ENCODE measurements at regions not wholly inside any gene's neighbourhood (a gene's known extent, or its start where the extent isn't known, plus 50 kb on each side); places are given as distances from the start of the nearest gene placed in this dataset.
"Not testable (repeated sequence)": the region's sequence is repeated elsewhere in the genome, so short reads cannot be mapped to it uniquely, and the experiment has no call there.

DNA sequence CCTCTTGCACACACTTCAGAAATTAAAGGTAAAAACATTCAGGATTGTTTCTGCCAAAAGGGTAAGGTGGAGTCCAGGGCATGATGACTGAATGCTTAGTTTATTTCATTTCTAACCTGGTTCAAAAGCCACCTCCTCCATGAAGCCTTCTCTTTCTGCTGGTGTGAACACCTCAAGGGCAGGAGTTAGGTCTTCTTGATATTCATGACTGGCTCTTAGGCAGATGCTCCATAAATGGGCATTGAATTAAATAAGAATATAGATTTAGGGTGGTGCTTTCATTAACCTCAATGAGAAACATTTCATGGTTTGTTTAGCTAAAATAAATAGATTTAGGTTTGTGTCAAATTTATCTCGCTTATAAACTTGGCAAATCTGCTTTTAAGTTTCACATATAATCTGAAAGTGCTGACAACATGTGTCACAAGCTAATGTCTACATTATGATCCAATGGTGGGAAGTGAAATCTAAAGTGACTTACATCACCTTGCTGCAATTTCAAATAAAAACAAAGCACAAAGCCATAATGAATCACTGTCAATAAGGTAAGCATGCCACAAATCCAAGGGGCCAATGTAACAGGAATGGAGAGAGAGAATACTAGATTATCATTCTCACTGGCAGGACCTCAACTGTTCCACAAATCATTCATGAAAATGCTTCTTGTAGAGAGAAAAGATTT lies 72.7 kb upstream of the GRIP1 start:
- H3K36me3 Mint-ChIP-seq (ENCODE audit: low read depth): no peaks in the 10 kb centered on the region

DNA sequence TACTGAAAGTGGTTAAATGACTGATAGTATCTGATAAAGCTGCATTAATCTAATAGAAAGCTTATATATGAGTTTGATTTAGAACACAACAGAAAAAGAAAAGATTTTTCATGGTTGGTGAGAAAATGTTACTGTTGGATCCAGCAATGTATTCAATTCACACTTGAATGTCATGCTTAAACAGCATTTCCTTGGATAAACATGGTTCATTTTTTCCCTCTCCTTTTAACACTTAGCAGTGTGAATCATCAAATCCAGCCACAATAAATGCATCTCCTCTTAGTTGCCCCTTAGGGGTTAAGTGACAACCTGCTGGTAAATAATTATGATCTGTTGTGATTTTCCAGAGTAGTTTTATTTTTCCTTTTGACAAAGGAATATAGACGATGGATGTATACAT lies 74.9 kb upstream of the GRIP1 start:
- Mint-ChIP-seq H3K4me1 (ENCODE audit: low read depth) (no peaks in the 10 kb centered on the region), H3K9me3 (no peaks in the 10 kb centered on the region), H3K4me3 (ENCODE audit: low read depth) (no peak overlapping the region), H3K27me3 (ENCODE audit: low read depth) (peaks cover 19% of the 10 kb centered on the region), H3K36me3 (ENCODE audit: low read depth) (no peaks in the 10 kb centered on the region), H3K27ac (no peak overlapping the region)
- no peak for DNase-seq (ENCODE audit: low spot score)
- intact Hi-C loops (cut with micrococcal nuclease): no loop called here

More for the DNA sequence above, 72.7 kb upstream of the GRIP1 start:
- intact Hi-C loops (cut with micrococcal nuclease): no loop called here
- H3K4me3 Mint-ChIP-seq (ENCODE audit: low read depth): no peak overlapping the region
- DNase-seq (ENCODE audit: low spot score): no peak
- no peaks in the 10 kb centered on the region for H3K4me1 Mint-ChIP-seq (ENCODE audit: low read depth)
- no peaks in the 10 kb centered on the region for H3K9me3 Mint-ChIP-seq
- H3K27ac Mint-ChIP-seq: no peak overlapping the region
- H3K27me3 Mint-ChIP-seq (ENCODE audit: low read depth): peaks cover 15% of the 10 kb centered on the region

DNA sequence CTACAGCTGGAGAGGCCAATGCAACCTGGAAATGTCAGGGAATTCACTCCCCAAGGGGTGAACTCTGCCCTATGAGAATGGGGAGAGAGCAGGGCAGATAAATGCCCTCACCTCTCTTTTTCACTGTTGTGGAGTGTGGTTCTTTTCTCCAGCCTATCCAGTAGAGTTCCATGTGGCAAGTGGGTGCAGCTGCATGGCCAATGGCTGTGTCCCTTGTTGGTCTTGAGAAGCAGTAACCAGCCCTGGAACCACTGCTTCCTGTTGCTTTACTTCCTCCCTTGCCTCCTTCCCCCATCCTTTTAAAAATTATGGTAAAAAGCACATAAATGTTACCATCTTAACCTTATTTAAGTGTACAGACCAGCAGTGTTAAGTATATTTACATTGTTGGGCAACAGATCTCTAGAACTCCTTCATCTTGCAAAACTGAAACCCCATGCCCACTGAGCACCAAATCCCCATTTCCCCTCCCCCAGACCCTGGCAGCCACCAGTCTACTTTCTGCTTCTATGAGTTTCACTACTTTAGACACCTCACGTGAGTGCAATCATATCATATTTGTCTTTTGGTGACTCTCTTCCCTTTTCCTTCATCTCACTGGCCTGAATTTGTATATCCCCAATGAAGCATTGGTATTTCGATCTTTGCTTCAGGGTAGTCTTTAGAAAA lies 77.0 kb upstream of the GRIP1 start:
- Mint-ChIP-seq H3K27ac (no peak overlapping the region), H3K27me3 (ENCODE audit: low read depth) (peaks cover 16% of the 10 kb centered on the region), H3K9me3 (no peaks in the 10 kb centered on the region), H3K36me3 (ENCODE audit: low read depth) (no peaks in the 10 kb centered on the region), H3K4me3 (ENCODE audit: low read depth) (no peak overlapping the region), H3K4me1 (ENCODE audit: low read depth) (no peaks in the 10 kb centered on the region)
- intact Hi-C loops (cut with micrococcal nuclease): no loop called here
- DNase-seq (ENCODE audit: low spot score): no peak

GRCh38 chr12:66756631-66757030 lies 77.8 kb upstream of the GRIP1 start:
- peaks cover 16% of the 10 kb centered on the region for H3K27me3 Mint-ChIP-seq (ENCODE audit: low read depth)

GRCh38 chr12:66760122-66760521 lies 81.2 kb upstream of the GRIP1 start:
- H3K4me1 Mint-ChIP-seq (ENCODE audit: low read depth); DNase-seq (ENCODE audit: low spot score); intact Hi-C loops (cut with micrococcal nuclease); H3K9me3 Mint-ChIP-seq; H3K36me3 Mint-ChIP-seq (ENCODE audit: low read depth); H3K4me3 Mint-ChIP-seq (ENCODE audit: low read depth); H3K27ac Mint-ChIP-seq: not testable (repeated sequence)
- H3K27me3 Mint-ChIP-seq (ENCODE audit: low read depth): peaks cover 24% of the 10 kb centered on the region

More at GRCh38 chr12:66756631-66757030, 77.8 kb upstream of the GRIP1 start:
- intact Hi-C loops (cut with micrococcal nuclease): no loop called here
- Mint-ChIP-seq H3K36me3 (ENCODE audit: low read depth) (no peaks in the 10 kb centered on the region), H3K4me3 (ENCODE audit: low read depth) (no peak overlapping the region), H3K27ac (no peak overlapping the region), H3K9me3 (no peaks in the 10 kb centered on the region), H3K4me1 (ENCODE audit: low read depth) (no peaks in the 10 kb centered on the region)
- no peak for DNase-seq (ENCODE audit: low spot score)

- intact Hi-C loops (cut with micrococcal nuclease): no loop called here
These were observed 84.6 kb upstream of the GRIP1 start for GRCh38 chr12:66763467-66763866.

GRCh38 chr12:66765204-66765603 lies 86.3 kb upstream of the GRIP1 start:
- Mint-ChIP-seq H3K36me3 (ENCODE audit: low read depth) (no peaks in the 10 kb centered on the region), H3K9me3 (no peaks in the 10 kb centered on the region), H3K27me3 (ENCODE audit: low read depth) (peaks cover 36% of the 10 kb centered on the region), H3K4me1 (ENCODE audit: low read depth) (peaks cover 3% of the 10 kb centered on the region), H3K4me3 (ENCODE audit: low read depth) (no peak overlapping the region), H3K27ac (no peak overlapping the region)
- no peak for DNase-seq (ENCODE audit: low spot score)
- intact Hi-C loops (cut with micrococcal nuclease): no loop called here

More at GRCh38 chr12:66763467-66763866, 84.6 kb upstream of the GRIP1 start:
- H3K9me3 Mint-ChIP-seq: no peaks in the 10 kb centered on the region
- peaks cover 28% of the 10 kb centered on the region for H3K27me3 Mint-ChIP-seq (ENCODE audit: low read depth)
- no peak overlapping the region for H3K27ac Mint-ChIP-seq
- H3K4me1 Mint-ChIP-seq (ENCODE audit: low read depth): peaks cover 3% of the 10 kb centered on the region
- no peak overlapping the region for H3K4me3 Mint-ChIP-seq (ENCODE audit: low read depth)
- no peak for DNase-seq (ENCODE audit: low spot score)
- H3K36me3 Mint-ChIP-seq (ENCODE audit: low read depth): no peaks in the 10 kb centered on the region

GRCh38 chr12:66767536-66767935 lies 88.7 kb upstream of the GRIP1 start:
- Mint-ChIP-seq H3K36me3 (ENCODE audit: low read depth) (no peaks in the 10 kb centered on the region), H3K4me1 (ENCODE audit: low read depth) (peaks cover 3% of the 10 kb centered on the region), H3K27ac (no peak overlapping the region), H3K4me3 (ENCODE audit: low read depth) (no peak overlapping the region), H3K9me3 (no peaks in the 10 kb centered on the region), H3K27me3 (ENCODE audit: low read depth) (peaks cover 37% of the 10 kb centered on the region)
- DNase-seq (ENCODE audit: low spot score): no peak
- intact Hi-C loops (cut with micrococcal nuclease): no loop called here

DNA sequence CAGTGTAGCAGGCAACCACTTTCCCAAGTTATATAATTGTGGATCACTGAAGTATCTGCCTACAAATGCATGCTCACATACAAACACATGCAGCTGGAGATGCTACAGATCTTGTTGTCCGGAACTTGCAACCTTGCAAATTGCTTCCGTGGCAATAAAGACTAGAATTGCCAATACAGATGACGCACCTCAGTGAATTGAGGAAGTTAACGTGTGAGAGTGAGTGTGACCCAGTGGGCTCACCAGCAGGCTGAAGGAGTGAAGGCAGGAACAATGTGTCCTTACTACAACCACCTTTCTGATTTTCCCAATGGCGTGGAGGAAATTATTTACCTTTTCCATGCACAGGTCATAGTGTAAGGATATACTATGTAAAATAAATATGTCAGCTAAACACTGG lies 89.4 kb upstream of the GRIP1 start:
- Mint-ChIP-seq H3K36me3 (ENCODE audit: low read depth) (no peaks in the 10 kb centered on the region), H3K27ac (no peak overlapping the region), H3K9me3 (no peaks in the 10 kb centered on the region), H3K4me1 (ENCODE audit: low read depth) (peaks cover 3% of the 10 kb centered on the region), H3K4me3 (ENCODE audit: low read depth) (no peak overlapping the region), H3K27me3 (ENCODE audit: low read depth) (peaks cover 41% of the 10 kb centered on the region)
- intact Hi-C loops (cut with micrococcal nuclease): no loop called here
- DNase-seq (ENCODE audit: low spot score): no peak

DNA sequence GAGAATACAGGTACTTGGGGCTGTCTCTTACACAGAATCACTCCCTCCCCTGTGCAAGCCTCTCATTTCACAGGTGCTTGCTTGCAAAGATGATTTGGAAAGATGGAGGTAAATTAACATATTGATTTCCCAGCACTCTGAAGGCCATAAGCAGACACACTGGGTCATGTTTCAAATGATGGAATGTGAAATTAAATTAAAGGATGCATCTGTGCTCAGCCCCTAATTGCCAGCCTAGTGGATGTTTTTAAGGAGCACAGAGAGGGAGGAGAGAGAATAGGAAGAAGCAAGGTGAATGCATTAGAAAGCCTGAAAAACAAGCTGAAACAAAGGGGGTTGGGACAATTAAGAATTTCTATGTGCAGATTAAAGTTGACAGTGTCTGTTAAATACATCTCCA lies 96.1 kb upstream of the GRIP1 start:
- no peaks in the 10 kb centered on the region for H3K9me3 Mint-ChIP-seq
- no peak overlapping the region for H3K4me3 Mint-ChIP-seq (ENCODE audit: low read depth)
- peaks cover 65% of the 10 kb centered on the region for H3K27me3 Mint-ChIP-seq (ENCODE audit: low read depth)
- DNase-seq (ENCODE audit: low spot score): no peak
- peaks cover 9% of the 10 kb centered on the region for H3K4me1 Mint-ChIP-seq (ENCODE audit: low read depth)
- intact Hi-C loops (cut with micrococcal nuclease): no loop called here
- no peaks in the 10 kb centered on the region for H3K36me3 Mint-ChIP-seq (ENCODE audit: low read depth)
- no peak overlapping the region for H3K27ac Mint-ChIP-seq

GRCh38 chr12:66775871-66776270 lies 97.0 kb upstream of the GRIP1 start:
- no peaks in the 10 kb centered on the region for H3K9me3 Mint-ChIP-seq
- H3K27me3 Mint-ChIP-seq (ENCODE audit: low read depth): peaks cover 71% of the 10 kb centered on the region
- intact Hi-C loops (cut with micrococcal nuclease): no loop called here
- peaks cover 9% of the 10 kb centered on the region for H3K4me1 Mint-ChIP-seq (ENCODE audit: low read depth)
- no peak for DNase-seq (ENCODE audit: low spot score)
- H3K27ac Mint-ChIP-seq: no peak overlapping the region
- H3K36me3 Mint-ChIP-seq (ENCODE audit: low read depth): no peaks in the 10 kb centered on the region
- H3K4me3 Mint-ChIP-seq (ENCODE audit: low read depth): no peak overlapping the region

GRCh38 chr12:66776974-66777373 lies 98.1 kb upstream of the GRIP1 start:
- H3K27me3 Mint-ChIP-seq (ENCODE audit: low read depth): peaks cover 75% of the 10 kb centered on the region
- DNase-seq (ENCODE audit: low spot score): peak; percentile 40
- peaks cover 9% of the 10 kb centered on the region for H3K4me1 Mint-ChIP-seq (ENCODE audit: low read depth)
- no peak overlapping the region for H3K27ac Mint-ChIP-seq
- H3K4me3 Mint-ChIP-seq (ENCODE audit: low read depth): no peak overlapping the region
- no peaks in the 10 kb centered on the region for H3K36me3 Mint-ChIP-seq (ENCODE audit: low read depth)
- no peaks in the 10 kb centered on the region for H3K9me3 Mint-ChIP-seq
- intact Hi-C loops (cut with micrococcal nuclease): no loop called here

DNA sequence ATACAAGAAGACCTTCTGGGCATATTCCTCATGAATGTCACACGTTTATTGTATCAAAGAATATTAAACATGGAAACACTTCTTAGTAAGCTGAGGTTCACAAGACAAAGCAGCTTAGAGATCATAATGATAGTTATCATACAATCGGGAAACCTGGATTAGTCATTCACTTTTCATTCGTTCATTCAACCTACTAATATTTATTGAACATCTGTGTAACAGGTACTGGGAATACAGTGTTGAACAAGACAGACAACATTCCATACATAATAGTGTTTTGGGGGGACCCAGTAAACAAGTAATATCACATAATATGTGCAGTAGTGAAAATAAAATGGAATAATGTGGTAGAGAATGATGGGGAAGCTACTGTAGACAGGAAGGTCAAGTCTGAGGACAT lies 100.6 kb upstream of the GRIP1 start:
- no peaks in the 10 kb centered on the region for H3K9me3 Mint-ChIP-seq
- DNase-seq (ENCODE audit: low spot score): no peak
- H3K4me1 Mint-ChIP-seq (ENCODE audit: low read depth): peaks cover 9% of the 10 kb centered on the region
- no peak overlapping the region for H3K27ac Mint-ChIP-seq
- intact Hi-C loops (cut with micrococcal nuclease): no loop called here
- no peak overlapping the region for H3K4me3 Mint-ChIP-seq (ENCODE audit: low read depth)
- H3K36me3 Mint-ChIP-seq (ENCODE audit: low read depth): no peaks in the 10 kb centered on the region
- H3K27me3 Mint-ChIP-seq (ENCODE audit: low read depth): peaks cover 65% of the 10 kb centered on the region
